ENCODE measurements at regions not wholly inside any gene's neighbourhood (a gene's known extent, or its start where the extent isn't known, plus 50 kb on each side); places are given as distances from the start of the nearest gene placed in this dataset.

- no peaks in the 10 kb centered on the region for H3K27me3 ChIP-seq (ENCODE audit: insufficient read depth, low read length)
- no peak for TF ChIP-seq CTCF (IDR thresholded peaks at IDR 0.05; ENCODE audit: insufficient read depth, low read depth, low read length)
- no peak for TF ChIP-seq EZH2 (IDR thresholded peaks at IDR 0.05; ENCODE audit: insufficient read depth, low read length)
- H3K27ac ChIP-seq (ENCODE audit: low read depth, low read length): no peak overlapping the region
- Mint-ChIP-seq H3K27me3 (ENCODE audit: low read depth, unreplicated experiment) (no peaks in the 10 kb centered on the region), H3K36me3 (ENCODE audit: low read depth, unreplicated experiment) (no peaks in the 10 kb centered on the region), H3K4me1 (ENCODE audit: low read depth, unreplicated experiment) (no peaks in the 10 kb centered on the region), H3K4me3 (ENCODE audit: unreplicated experiment) (no peak overlapping the region), H3K9me3 (ENCODE audit: unreplicated experiment) (no peaks in the 10 kb centered on the region), H3K27ac (ENCODE audit: unreplicated experiment) (no peak overlapping the region)
- no peak overlapping the region for H3K4me3 ChIP-seq (ENCODE audit: insufficient read depth, low read depth, low read length)
- H3K4me1 ChIP-seq (ENCODE audit: insufficient read depth, low read length): no peaks in the 10 kb centered on the region
- H3K36me3 ChIP-seq (ENCODE audit: insufficient read depth, low read length): no peaks in the 10 kb centered on the region
- no peak for FAIRE-seq
- H4K20me1 ChIP-seq (ENCODE audit: insufficient read depth, low read length): no peaks in the 10 kb centered on the region
- no peak overlapping the region for H3K9ac ChIP-seq (ENCODE audit: low read length)
- no peak overlapping the region for H3K4me2 ChIP-seq (ENCODE audit: low read length)
- no peak for DNase-seq (ENCODE audit: low read depth)
- H2AFZ ChIP-seq (ENCODE audit: low read depth, low read length): no peak overlapping the region
- no peaks in the 10 kb centered on the region for H3K79me2 ChIP-seq (ENCODE audit: insufficient read depth, low read length)
- no peaks in the 10 kb centered on the region for H3K9me3 ChIP-seq (ENCODE audit: insufficient read depth, low read depth, low read length)
Observed at GRCh38 chr13:59182241-59182640, 981.5 kb downstream of the DIAPH3 start.

GRCh38 chr13:59197397-59197796 is 966.3 kb downstream of the DIAPH3 start:
- FAIRE-seq (no peak), DNase-seq (ENCODE audit: low read depth) (no peak)
- Histone ChIP-seq H3K27ac (ENCODE audit: low read depth, low read length) (no peak overlapping the region), H3K9me3 (ENCODE audit: insufficient read depth, low read depth, low read length) (no peaks in the 10 kb centered on the region), H3K4me3 (ENCODE audit: insufficient read depth, low read depth, low read length) (no peak overlapping the region), H3K9ac (ENCODE audit: low read length) (no peak overlapping the region), H3K36me3 (ENCODE audit: insufficient read depth, low read length) (no peaks in the 10 kb centered on the region), H3K4me2 (ENCODE audit: low read length) (no peak overlapping the region), H3K4me1 (ENCODE audit: insufficient read depth, low read length) (no peaks in the 10 kb centered on the region), H2AFZ (ENCODE audit: low read depth, low read length) (no peak overlapping the region), H4K20me1 (ENCODE audit: insufficient read depth, low read length) (no peaks in the 10 kb centered on the region), H3K79me2 (ENCODE audit: insufficient read depth, low read length) (no peaks in the 10 kb centered on the region), H3K27me3 (ENCODE audit: insufficient read depth, low read length) (no peaks in the 10 kb centered on the region)
- Mint-ChIP-seq H3K9me3 (ENCODE audit: unreplicated experiment) (no peaks in the 10 kb centered on the region), H3K4me1 (ENCODE audit: low read depth, unreplicated experiment) (no peaks in the 10 kb centered on the region), H3K4me3 (ENCODE audit: unreplicated experiment) (no peak overlapping the region), H3K27ac (ENCODE audit: unreplicated experiment) (no peak overlapping the region), H3K36me3 (ENCODE audit: low read depth, unreplicated experiment) (no peaks in the 10 kb centered on the region), H3K27me3 (ENCODE audit: low read depth, unreplicated experiment) (peaks cover 2% of the 10 kb centered on the region)
- TF ChIP-seq EZH2 (IDR thresholded peaks at IDR 0.05; ENCODE audit: insufficient read depth, low read length) (no peak), CTCF (IDR thresholded peaks at IDR 0.05; ENCODE audit: insufficient read depth, low read depth, low read length) (no peak)

GRCh38 chr13:59201841-59202240 is 961.9 kb downstream of the DIAPH3 start:
- H3K27ac ChIP-seq (ENCODE audit: low read depth, low read length): no peak overlapping the region
- DNase-seq (ENCODE audit: low read depth) (no peak), FAIRE-seq (no peak)
- H3K9me3 ChIP-seq (ENCODE audit: insufficient read depth, low read depth, low read length): no peaks in the 10 kb centered on the region
- H4K20me1 ChIP-seq (ENCODE audit: insufficient read depth, low read length): no peaks in the 10 kb centered on the region
- H3K27ac Mint-ChIP-seq (ENCODE audit: unreplicated experiment): no peak overlapping the region
- no peaks in the 10 kb centered on the region for H3K79me2 ChIP-seq (ENCODE audit: insufficient read depth, low read length)
- no peak overlapping the region for H2AFZ ChIP-seq (ENCODE audit: low read depth, low read length)
- H3K4me2 ChIP-seq (ENCODE audit: low read length): no peak overlapping the region
- H3K9ac ChIP-seq (ENCODE audit: low read length): no peak overlapping the region
- H3K36me3 Mint-ChIP-seq (ENCODE audit: low read depth, unreplicated experiment): no peaks in the 10 kb centered on the region
- H3K4me1 ChIP-seq (ENCODE audit: insufficient read depth, low read length): no peaks in the 10 kb centered on the region
- peaks cover 2% of the 10 kb centered on the region for H3K27me3 Mint-ChIP-seq (ENCODE audit: low read depth, unreplicated experiment)
- H3K4me1 Mint-ChIP-seq (ENCODE audit: low read depth, unreplicated experiment): no peaks in the 10 kb centered on the region
- H3K9me3 Mint-ChIP-seq (ENCODE audit: unreplicated experiment): no peaks in the 10 kb centered on the region
- H3K4me3 ChIP-seq (ENCODE audit: insufficient read depth, low read depth, low read length): no peak overlapping the region
- H3K27me3 ChIP-seq (ENCODE audit: insufficient read depth, low read length): no peaks in the 10 kb centered on the region
- no peak overlapping the region for H3K4me3 Mint-ChIP-seq (ENCODE audit: unreplicated experiment)
- TF ChIP-seq CTCF (IDR thresholded peaks at IDR 0.05; ENCODE audit: insufficient read depth, low read depth, low read length) (no peak), EZH2 (IDR thresholded peaks at IDR 0.05; ENCODE audit: insufficient read depth, low read length) (no peak)
- H3K36me3 ChIP-seq (ENCODE audit: insufficient read depth, low read length): no peaks in the 10 kb centered on the region
